T-cell (primary cell): ENCODE measurements at regions not wholly inside any gene's neighbourhood (a gene's known extent, or its start where the extent isn't known, plus 50 kb on each side); places are given as distances from the start of the nearest gene placed in this dataset.
"Not testable (repeated sequence)": the region's sequence is repeated elsewhere in the genome, so short reads cannot be mapped to it uniquely, and the experiment has no call there.

Experiments used
- ATAC-seq, 4 experiments: fragments of 200-7000 bp in 3 of 4; fragments of 150-1000 bp in 1 of 4; cut with Tn5 transposase; replicated peaks in 1 of 4; 1 replicate in 3 of 4; 2 replicates in 1 of 4; pipeline ENCODE4 v1.10.0; 2021; ENCODE audit warnings: moderate library complexity in 3 of 4, mild to moderate bottlenecking in 2 of 4, moderate number of reproducible peaks in 1 of 4
- CTCF ChIA-PET, 2 donors: fragments of 300-600 bp; sonication (Branson Sonifier 250); formaldehyde crosslinking; loops; one replicate each; lab custom pipeline; 2022; ENCODE audit warnings: antibody characterized with exemption in 2 of 2; lab: Charles Lee
- POLR2A ChIA-PET, 2 donors: fragments of 300-600 bp; sonication (Branson Sonifier 250); formaldehyde crosslinking; loops; one replicate each; lab custom pipeline; 2022; ENCODE audit warnings: antibody characterized with exemption in 2 of 2; lab: Charles Lee
- DNase-seq, 35 experiments: peaks; one replicate each; pipeline versions ENCODE4 v3.0.0 to v3.0.0-alpha.2; 2013 to 2023
- H3K27ac ChIP-seq: one replicate; pipeline ENCODE4 v1.5.1; 2013; ENCODE audit warnings: low read length
- H3K27me3 ChIP-seq, 2 experiments: replicated peaks in 1 of 2; 1 replicate in 1 of 2; 2 replicates in 1 of 2; pipeline versions ENCODE4 v1.6.1 to v1.7.0; 2013; ENCODE audit warnings: low read length in 1 of 2, mixed read lengths in 1 of 2; ENCODE audit not compliant: control insufficient read depth in 2 of 2, insufficient read depth in 2 of 2; ENCODE audit errors: extremely low read depth in 1 of 2
- H3K36me3 ChIP-seq, 2 donors: 1 replicate in 1 of 2; 2 replicates in 1 of 2; pipeline versions ENCODE4 v1.6.1 to v1.7.0; 2013; ENCODE audit warnings: low read length in 1 of 2; ENCODE audit not compliant: control insufficient read depth in 2 of 2, insufficient read depth in 1 of 2; ENCODE audit errors: extremely low read depth in 1 of 2
- H3K4me1 ChIP-seq, 2 experiments: 1 replicate in 1 of 2; 2 replicates in 1 of 2; pipeline versions ENCODE4 v1.6.1 to v1.7.0; 2013; ENCODE audit warnings: low read length in 2 of 2, mixed read lengths in 1 of 2; ENCODE audit not compliant: insufficient read depth in 2 of 2, control insufficient read depth in 1 of 2; ENCODE audit errors: extremely low read depth in 1 of 2
- H3K4me3 ChIP-seq, 2 donors: 1 replicate in 1 of 2; 2 replicates in 1 of 2; pipeline versions ENCODE4 v1.5.1 to v1.7.0; 2013; ENCODE audit warnings: mild to moderate bottlenecking in 2 of 2, low read length in 1 of 2, moderate library complexity in 1 of 2; ENCODE audit not compliant: control insufficient read depth in 1 of 2; ENCODE audit errors: extremely low read depth in 1 of 2
- H3K9me3 ChIP-seq: 2 replicates; pipeline ENCODE4 v1.7.0; 2013
- H3K27ac Mint-ChIP-seq, 2 donors: one replicate each; pipeline ENCODE4 v1.8.0; 2020 to 2021; ENCODE audit warnings: mild to moderate bottlenecking in 2 of 2, mixed read lengths in 2 of 2
- H3K27me3 Mint-ChIP-seq, 2 donors: one replicate each; pipeline ENCODE4 v1.8.0; 2021 to 2022; ENCODE audit warnings: mixed read lengths in 2 of 2
- H3K36me3 Mint-ChIP-seq: one replicate; pipeline ENCODE4 v1.8.0; 2021; ENCODE audit warnings: mixed read lengths
- H3K4me1 Mint-ChIP-seq, 3 donors: one replicate each; pipeline ENCODE4 v1.8.0; 2020 to 2022; ENCODE audit warnings: mixed read lengths in 3 of 3, mild to moderate bottlenecking in 1 of 3
- H3K4me3 Mint-ChIP-seq, 3 donors: one replicate each; pipeline ENCODE4 v1.8.0; 2020 to 2022; ENCODE audit warnings: mild to moderate bottlenecking in 3 of 3, mixed read lengths in 3 of 3, moderate library complexity in 3 of 3
- H3K9me3 Mint-ChIP-seq, 3 donors: one replicate each; pipeline ENCODE4 v1.8.0; 2020 to 2022; ENCODE audit warnings: mixed read lengths in 3 of 3
- WGBS: methylation state at CpG from one replicate; pipeline ENCODE4 v1.1.5; 2013; ENCODE audit warnings: missing lambda C conversion rate; ENCODE audit not compliant: insufficient coverage; 5-methylcytosine and 5-hydroxymethylcytosine counted together

- CTCF ChIA-PET, ATAC-seq, H3K9me3 Mint-ChIP-seq, H3K27ac Mint-ChIP-seq, H3K27me3 ChIP-seq, H3K4me1 ChIP-seq, H3K27ac ChIP-seq, POLR2A ChIA-PET, DNase-seq, H3K36me3 Mint-ChIP-seq, H3K4me1 Mint-ChIP-seq, H3K4me3 ChIP-seq, H3K4me3 Mint-ChIP-seq, H3K27me3 Mint-ChIP-seq, H3K9me3 ChIP-seq, H3K36me3 ChIP-seq: not testable (repeated sequence)
- no CpG with 5 or more reads among the region's 4 CpGs for WGBS
Measured at GRCh38 chr1:146883190-146883589, 54.9 kb upstream of the NBPF12 start.

- H3K27ac ChIP-seq, H3K36me3 Mint-ChIP-seq, H3K4me3 Mint-ChIP-seq, H3K4me3 ChIP-seq, H3K4me1 ChIP-seq, H3K27me3 Mint-ChIP-seq, H3K4me1 Mint-ChIP-seq, DNase-seq, H3K9me3 Mint-ChIP-seq, H3K27ac Mint-ChIP-seq, H3K9me3 ChIP-seq, ATAC-seq, POLR2A ChIA-PET, H3K36me3 ChIP-seq, H3K27me3 ChIP-seq, CTCF ChIA-PET: not testable (repeated sequence)
- no CpG with 5 or more reads among the region's 8 CpGs for WGBS
Measured at GRCh38 chr1:146881096-146881495, 57.0 kb upstream of the NBPF12 start.

GRCh38 chr1:146863799-146864319, 74.3 kb upstream of the NBPF12 start:
- H3K27me3 ChIP-seq, H3K36me3 ChIP-seq, H3K4me1 ChIP-seq, H3K27ac ChIP-seq, H3K27me3 Mint-ChIP-seq, H3K4me3 Mint-ChIP-seq, H3K27ac Mint-ChIP-seq, H3K4me3 ChIP-seq, H3K36me3 Mint-ChIP-seq, H3K9me3 ChIP-seq, H3K4me1 Mint-ChIP-seq, H3K9me3 Mint-ChIP-seq, DNase-seq, POLR2A ChIA-PET, ATAC-seq, CTCF ChIA-PET: not testable (repeated sequence)
- no CpG with 5 or more reads among the region's 3 CpGs for WGBS

- H3K4me1 ChIP-seq, ATAC-seq, H3K9me3 Mint-ChIP-seq, H3K9me3 ChIP-seq, H3K36me3 ChIP-seq, H3K4me1 Mint-ChIP-seq, H3K27ac Mint-ChIP-seq, POLR2A ChIA-PET, H3K4me3 ChIP-seq, H3K36me3 Mint-ChIP-seq, H3K27ac ChIP-seq, H3K4me3 Mint-ChIP-seq, CTCF ChIA-PET, DNase-seq, H3K27me3 Mint-ChIP-seq, H3K27me3 ChIP-seq: not testable (repeated sequence)
- WGBS = 40% methylated on average over 2 of the region's 9 CpGs
Measured at GRCh38 chr1:146853147-146853546, 85.0 kb upstream of the NBPF12 start.

GRCh38 chr1:146850352-146850889, 87.7 kb upstream of the NBPF12 start:
- H3K36me3 Mint-ChIP-seq, H3K4me1 Mint-ChIP-seq, DNase-seq, H3K9me3 ChIP-seq, H3K4me1 ChIP-seq, H3K27me3 Mint-ChIP-seq, ATAC-seq, CTCF ChIA-PET, H3K27me3 ChIP-seq, H3K4me3 Mint-ChIP-seq, H3K27ac Mint-ChIP-seq, H3K4me3 ChIP-seq, H3K36me3 ChIP-seq, H3K9me3 Mint-ChIP-seq, H3K27ac ChIP-seq, POLR2A ChIA-PET: not testable (repeated sequence)
- no CpG with 5 or more reads among the region's 6 CpGs for WGBS

GRCh38 chr1:146838725-146839124, 99.4 kb upstream of the NBPF12 start:
- H3K9me3 Mint-ChIP-seq, CTCF ChIA-PET, H3K27me3 ChIP-seq, H3K4me3 Mint-ChIP-seq, H3K4me1 ChIP-seq, H3K36me3 ChIP-seq, H3K9me3 ChIP-seq, DNase-seq, H3K27ac ChIP-seq, ATAC-seq, H3K4me1 Mint-ChIP-seq, H3K36me3 Mint-ChIP-seq, H3K27me3 Mint-ChIP-seq, POLR2A ChIA-PET, H3K4me3 ChIP-seq, H3K27ac Mint-ChIP-seq: not testable (repeated sequence)
- no CpG with 5 or more reads among the region's 1 CpG for WGBS

- ATAC-seq, POLR2A ChIA-PET, H3K4me3 Mint-ChIP-seq, H3K36me3 ChIP-seq, H3K36me3 Mint-ChIP-seq, H3K4me1 Mint-ChIP-seq, H3K4me1 ChIP-seq, CTCF ChIA-PET, H3K9me3 ChIP-seq, DNase-seq, H3K4me3 ChIP-seq, H3K27me3 Mint-ChIP-seq, H3K27ac Mint-ChIP-seq, H3K27ac ChIP-seq, H3K27me3 ChIP-seq: not testable (repeated sequence)
- H3K9me3 Mint-ChIP-seq = peaks cover 5 to 10% (median 7%) of the 10 kb centered on the region in 3 donors
- no CpG with 5 or more reads among the region's 1 CpG for WGBS
Measured at GRCh38 chr1:146826957-146827356, 111.2 kb upstream of the NBPF12 start.
